ENCODE measurements at regions not wholly inside any gene's neighbourhood (a gene's known extent, or its start where the extent isn't known, plus 50 kb on each side); places are given as distances from the start of the nearest gene placed in this dataset.

- no peak for TF ChIP-seq CTCF (IDR thresholded peaks at IDR 0.05)
- no peak for TF ChIP-seq POLR2A (IDR thresholded peaks at IDR 0.05)
Measured at GRCh38 chr4:81601358-81601694, 129.6 kb upstream of the RASGEF1B start.

All from esophagus squamous epithelium (tissue), 4 donors.